Retina (tissue), 1 donor: ENCODE measurements at regions not wholly inside any gene's neighbourhood (a gene's known extent, or its start where the extent isn't known, plus 50 kb on each side); places are given as distances from the start of the nearest gene placed in this dataset.
"Not testable (repeated sequence)": the region's sequence is repeated elsewhere in the genome, so short reads cannot be mapped to it uniquely, and the experiment has no call there.

ENCODE experiments used
- DNase-seq: peaks from one replicate; pipeline ENCODE4 v3.0.0-alpha.2; 2016

DNA sequence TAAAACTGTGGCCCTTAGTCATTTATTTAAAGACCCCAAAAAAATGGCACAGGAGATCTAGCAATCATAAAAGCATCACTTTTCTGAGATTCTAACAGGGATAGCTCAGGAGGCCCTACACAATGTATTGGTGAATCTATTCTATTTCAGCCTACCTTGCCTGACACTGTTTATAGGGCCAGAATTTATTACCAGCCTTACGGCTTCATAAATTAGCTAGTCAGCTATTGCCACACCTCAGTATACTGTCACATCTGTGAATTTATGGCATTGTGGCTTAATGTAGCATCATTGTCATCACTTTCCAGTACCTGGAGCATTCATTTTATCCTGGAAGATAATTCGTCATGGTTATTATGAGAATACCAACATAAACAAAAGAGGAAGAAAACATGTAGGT lies 121.2 kb upstream of the ERG start:
- no peak for DNase-seq

DNA sequence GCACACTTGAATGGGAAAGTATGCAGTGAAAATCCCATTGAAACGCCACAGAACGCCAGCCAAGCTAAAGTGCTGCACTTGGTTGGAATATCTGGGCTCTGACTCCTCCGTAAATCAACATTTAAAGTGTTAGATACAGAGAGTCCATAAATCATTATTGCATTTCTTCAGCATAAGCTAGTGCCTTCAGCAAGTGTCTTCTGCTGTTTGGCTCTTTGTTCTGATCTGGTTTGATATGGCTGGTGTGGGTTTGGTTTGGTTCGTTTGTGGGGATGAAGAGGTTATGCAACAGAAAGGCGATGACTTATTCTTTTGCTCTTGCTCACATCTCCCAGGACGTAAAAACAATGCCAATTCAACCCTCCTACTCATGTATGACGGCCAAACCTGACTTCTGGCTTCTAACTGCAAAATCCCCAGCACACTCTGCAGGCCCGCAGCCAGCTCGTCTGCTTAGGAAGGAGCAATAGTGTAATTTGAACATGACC lies 121.8 kb upstream of the ERG start:
- no peak for DNase-seq

DNA sequence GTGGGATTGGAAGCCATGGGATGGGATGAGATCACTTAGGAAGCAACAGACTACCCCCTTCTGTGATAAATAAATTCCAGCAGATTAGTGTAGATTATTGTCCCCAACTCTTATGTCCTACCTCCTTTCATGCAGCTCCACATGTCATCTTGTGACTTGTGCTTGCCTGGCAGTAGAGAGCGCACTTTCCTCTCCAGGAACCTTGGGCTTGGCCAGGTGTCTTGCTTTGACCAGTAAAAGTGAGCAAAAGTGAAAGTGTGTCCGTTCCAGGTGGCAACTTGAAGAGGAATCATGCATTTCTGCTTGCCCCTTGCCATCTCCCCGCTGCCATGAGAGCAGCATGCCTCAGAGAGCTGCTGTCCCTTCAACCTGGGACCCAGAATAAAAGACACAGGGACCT lies 122.9 kb upstream of the ERG start:
- DNase-seq: no peak

DNA sequence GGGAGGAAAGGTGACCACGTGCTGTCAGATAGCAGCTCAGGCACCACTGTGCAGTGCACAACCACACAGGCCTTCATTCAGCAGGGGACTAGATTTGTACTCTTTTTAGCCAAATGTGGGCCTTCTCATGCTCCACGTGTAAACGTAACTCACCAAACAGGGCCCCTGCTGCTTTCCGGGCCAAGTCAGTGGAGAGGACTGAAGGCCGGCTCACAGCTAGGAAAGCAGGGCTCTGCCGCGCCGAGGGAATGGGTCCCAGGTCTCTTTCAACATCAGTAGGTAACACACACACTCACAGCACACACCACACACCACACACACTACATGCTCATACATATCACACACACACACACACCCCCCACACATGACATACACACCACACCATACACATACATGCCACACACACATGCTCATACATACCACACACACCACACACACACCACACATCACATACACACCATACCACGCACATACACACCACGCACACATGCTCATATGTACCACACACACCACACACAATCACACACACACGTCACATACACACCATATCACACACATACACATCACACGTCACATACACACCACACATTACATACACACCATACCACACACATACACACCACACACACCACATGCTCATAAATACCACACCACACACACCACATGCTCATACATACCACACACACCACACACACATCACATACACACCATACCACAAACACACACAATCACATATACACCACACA lies 124.0 kb upstream of the ERG start:
- DNase-seq: no peak

DNA sequence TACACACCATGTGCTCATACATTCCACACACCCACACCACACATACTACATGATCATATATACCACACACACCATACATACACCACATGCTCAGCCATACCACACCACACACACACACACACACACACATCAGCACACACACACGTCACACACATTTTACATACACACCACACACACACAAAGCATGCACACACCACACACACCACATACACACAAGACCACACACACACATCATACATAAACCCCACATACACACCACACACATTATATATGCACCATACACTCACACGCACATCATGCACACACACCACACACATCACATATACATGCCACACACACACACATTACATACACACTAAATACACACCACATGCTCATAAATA lies 124.5 kb upstream of the ERG start:
- DNase-seq: no peak

DNA sequence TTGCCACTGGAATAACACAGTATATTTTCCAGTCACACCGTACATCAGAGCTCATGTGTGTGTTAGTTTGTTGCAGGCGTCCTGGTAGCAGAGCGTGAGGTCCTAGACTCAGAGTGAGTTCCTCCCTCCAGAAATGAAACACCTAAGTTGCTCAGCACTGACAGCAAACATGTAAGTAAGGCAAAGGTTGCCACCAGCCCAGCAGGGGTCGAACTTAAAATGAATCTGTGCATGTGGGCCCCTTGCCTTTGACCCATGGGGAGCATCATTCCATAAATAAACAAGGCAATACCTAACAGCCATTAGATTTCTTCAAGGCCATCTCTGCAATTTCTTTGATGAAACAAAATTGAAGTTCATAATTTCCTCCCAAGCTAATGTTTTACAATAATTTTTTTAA lies 125.3 kb upstream of the ERG start:
- no peak for DNase-seq

DNA sequence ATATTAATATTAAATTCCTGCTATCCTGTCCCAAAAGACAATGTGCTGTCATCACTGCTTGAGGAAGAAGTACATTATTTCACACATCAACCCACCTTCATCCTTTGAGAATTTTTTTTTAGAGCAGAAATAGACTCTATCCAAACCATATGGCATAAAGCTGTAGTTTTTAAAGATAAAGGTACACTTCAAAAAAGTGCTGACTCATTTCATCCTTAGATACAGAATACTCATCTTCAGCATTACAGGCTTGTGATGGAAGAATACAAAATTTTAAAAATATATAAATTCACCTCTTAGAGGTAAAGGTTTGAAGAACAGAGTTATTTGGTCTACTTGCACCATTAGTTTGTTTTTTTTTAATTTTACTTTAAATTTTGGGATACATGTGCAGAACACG lies 126.7 kb upstream of the ERG start:
- no peak for DNase-seq

DNA sequence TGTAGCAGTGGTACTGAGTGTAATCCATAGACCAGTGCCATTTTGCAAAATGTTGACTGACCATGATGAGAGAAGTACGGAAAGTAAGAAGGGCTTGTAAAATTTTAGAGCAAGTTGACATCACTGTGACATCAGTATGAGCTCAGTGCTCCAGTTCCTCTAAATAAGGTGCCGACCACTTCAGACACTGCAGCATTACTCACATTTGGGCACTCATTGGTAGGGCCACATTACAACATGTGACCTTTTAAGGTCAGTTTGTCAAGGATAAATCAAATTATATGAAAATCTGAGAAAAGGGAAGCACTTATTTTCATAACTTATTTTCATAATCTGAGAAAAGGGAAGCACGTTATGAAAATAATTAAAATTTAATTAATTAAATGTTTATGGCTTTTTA lies 128.0 kb upstream of the ERG start:
- DNase-seq: no peak

DNA sequence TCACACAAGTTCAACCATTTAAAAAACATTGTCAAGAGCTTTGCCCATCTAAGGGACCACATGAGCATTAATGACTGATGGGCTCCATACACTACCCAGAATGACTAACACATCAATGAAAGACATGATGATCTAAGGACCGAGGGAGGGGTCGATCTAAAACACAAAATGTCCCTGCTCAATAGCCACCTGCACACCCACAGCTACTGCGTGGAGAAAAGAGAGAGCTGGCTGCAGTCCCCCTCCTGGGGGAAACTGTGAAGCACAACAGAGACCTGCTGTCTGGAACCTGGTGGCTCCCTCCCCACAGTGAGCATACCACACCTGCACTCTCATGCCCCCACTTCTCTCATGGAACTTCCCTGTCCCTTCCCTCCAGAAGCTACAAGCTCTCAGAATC lies 130.1 kb upstream of the ERG start:
- no peak for DNase-seq

DNA sequence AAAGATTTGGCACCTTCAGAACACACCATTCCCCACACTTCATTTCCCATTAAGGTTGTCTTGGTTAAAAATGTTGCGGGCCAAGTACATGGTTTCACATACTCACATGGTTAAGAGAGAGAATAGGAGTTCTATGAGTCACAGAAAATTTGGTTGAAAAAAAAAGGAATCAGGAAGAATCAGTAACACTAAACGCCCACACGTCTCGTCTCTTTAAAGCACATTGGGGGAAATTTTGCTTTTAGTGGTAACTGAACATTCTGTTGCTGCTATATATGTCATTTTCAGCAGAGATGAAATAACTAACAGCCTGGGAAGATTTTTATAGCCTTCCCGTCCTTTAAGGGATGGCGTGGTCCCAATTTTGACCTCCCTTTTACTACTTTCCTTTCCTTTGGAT lies 132.9 kb upstream of the ERG start:
- DNase-seq: no peak

DNA sequence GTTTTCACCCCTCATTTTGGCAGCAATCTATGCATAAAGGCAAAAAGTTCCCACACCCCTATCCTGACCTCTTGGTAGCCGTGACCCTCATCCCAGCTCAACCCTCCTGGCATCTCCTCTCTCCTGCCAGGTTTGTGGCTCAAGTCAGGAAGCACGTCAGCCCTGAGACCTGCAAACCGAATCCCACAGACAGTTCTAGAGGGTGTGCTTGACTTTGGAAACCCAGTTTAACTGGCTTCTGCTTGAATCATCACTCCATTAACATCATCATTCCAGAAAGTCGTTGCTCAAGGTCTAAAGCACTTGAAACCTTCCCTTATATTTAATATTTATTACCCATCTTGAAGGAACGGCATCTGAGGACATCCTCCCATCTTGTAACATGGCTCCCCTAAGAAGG lies 133.4 kb upstream of the ERG start:
- DNase-seq: no peak

DNA sequence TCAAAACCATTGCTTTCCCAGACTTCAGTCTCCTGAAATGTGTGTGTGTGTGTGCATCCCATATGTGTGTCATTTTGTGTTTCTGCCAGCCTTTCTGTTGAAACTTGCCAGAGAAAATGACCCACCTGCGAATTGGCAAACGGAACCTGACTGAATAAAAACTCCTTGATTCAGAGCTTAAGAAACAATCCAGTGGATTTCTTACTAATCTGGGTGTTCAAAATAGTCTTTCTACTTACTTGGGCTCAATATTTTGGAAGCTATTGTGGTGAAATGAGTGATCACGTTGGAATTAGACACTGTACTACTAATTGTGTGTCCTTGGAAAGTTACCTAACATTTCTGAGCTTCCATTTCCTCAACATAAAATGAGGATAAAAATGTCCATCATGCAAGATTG lies 138.9 kb upstream of the ERG start:
- no peak for DNase-seq

DNA sequence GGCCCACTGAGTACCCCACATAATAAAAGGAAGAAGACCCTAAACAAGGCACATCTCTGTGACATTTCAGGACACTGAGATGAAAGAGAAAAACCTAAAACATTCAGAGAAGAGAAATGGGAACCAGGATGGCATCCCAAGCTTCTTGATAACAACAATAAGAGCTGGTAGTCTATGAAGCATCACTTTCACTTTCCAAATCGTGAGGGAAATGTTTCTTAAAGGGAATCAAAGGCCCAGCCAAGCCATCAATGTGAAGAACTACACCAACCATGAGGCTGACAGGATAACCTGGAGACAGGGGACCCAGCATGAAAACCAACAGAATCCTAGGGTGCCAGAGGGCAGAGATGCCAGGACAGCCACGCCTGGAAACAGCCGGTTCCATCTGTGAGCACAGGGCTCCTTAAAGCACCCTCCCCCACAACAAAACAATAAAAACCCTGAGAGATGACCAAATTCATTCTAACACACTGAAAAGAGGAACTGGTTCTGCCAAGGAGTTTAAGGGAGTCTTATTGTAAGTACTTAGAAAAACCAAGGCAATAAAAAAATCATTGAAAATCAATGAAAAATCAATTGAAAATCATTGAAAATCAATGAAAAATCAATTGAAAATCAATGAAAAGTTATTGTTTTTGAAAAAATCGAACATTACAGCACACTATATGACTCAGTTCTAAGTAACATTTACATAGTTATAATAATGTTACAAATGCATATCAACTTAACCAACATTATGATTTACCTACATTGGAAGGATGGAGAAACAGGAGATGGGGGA lies 141.5 kb upstream of the ERG start:
- DNase-seq: no peak

DNA sequence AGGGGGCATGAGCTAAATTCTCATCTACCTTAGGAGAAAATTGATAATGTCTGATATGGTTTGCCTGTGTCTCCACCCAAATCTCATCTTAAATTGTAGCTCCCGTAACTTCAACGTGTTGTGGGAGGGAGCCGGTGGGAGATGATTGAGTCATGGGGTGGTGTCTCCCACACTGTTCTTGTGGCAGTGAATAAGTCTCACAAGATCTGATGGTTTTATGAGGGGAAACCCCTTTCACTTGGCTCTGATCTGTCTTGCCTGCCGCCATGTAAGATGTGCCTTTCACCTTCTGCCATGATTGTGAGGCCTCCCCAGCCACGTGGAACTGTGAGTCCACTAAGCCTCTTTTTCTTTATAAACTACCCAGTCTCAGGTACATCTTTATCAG lies 142.1 kb upstream of the ERG start:
- DNase-seq: not testable (repeated sequence)

DNA sequence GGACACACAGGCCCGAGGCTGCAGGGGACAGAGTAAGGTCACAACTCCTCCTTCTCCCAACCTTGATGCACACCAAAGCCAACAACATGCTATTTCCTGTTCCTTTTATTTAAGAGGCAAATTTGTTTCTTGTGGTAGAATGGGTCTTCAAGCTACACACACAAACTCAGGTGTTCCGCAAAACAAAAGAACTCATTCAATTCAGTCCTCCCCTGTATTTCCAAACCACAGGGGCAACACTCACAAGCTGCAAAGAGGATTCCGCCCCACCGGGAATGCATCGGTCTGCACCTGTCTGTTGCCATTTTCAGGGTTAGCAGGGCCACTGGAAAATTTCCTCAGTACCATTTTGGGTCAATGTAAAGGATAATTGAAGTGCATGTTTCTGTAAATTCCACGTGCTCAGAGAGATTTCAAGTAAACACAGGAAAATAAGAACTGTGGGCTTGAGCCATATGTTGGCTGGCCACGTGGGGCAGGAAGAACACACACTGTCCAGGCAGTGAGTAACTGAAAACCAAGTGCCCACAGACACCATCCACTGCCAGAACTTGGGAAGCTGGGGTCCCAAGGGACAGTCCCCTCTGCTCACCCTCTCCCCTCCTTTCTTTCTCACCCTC lies 145.2 kb upstream of the ERG start:
- no peak for DNase-seq

DNA sequence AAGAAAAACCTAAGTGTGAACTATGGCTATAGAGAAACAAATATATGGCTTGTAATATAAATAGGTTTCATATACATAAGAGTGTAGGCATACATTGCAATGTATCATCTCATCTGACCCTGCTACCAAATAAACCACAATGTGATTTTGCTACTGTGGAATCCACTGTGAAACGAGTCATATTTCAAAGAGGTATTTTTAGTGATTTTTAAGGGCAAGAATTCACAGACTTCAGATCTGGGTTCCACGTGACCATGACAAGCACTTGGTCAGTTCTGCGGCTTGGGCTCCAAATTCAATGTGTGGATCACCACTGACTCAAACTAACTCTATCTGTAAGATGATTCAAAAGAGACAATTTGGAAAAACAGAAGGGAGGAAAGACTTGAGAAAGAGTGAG lies 147.0 kb upstream of the ERG start:
- DNase-seq: no peak

DNA sequence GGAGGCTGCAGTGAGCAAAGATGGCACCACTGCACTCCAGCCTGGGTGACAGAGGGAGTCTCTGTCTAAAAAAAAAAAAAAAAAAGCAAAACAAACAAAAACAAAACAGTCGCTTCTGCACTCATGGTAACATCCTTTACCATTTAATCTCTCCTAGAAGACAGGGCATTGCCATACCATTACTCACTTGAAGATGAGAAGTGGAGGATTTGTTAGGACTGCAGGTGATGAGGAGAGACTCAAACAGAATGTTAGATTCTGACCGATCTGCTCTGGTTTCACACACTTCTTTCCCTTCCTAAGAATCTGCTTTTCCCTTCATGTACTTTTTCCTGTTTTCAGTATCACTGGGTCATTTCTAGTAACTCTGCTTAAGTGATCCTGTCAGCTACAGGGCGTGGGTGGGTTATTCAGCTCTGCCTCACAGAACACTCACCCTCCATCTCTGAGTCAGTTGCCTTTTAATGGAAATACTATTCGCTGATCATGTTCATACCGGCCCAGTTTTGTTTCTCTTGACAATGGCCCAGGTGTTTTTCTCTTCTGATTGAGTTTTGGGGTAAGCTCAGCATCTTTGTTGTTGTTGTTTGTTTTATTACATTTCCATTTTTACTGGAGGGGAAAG lies 148.0 kb upstream of the ERG start:
- no peak for DNase-seq

DNA sequence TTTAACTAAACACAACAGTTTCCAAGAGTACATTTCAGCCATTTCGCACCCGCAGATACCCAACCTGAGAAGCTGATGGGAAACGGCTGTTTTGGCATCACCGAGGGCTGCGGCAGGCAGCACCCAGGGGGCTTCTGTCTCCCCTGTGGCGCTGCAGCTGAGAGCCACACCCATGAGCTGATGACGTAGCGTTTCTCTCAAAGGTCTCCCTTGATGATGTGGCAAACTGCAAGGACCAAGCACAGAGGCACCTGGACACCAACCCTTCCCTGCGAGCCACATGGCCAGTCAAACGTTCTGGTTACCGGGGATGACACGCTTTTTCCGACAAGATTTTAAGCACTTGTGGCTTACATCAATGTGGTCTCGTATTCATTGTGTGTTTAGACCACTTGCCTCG lies 150.8 kb upstream of the ERG start:
- no peak for DNase-seq

DNA sequence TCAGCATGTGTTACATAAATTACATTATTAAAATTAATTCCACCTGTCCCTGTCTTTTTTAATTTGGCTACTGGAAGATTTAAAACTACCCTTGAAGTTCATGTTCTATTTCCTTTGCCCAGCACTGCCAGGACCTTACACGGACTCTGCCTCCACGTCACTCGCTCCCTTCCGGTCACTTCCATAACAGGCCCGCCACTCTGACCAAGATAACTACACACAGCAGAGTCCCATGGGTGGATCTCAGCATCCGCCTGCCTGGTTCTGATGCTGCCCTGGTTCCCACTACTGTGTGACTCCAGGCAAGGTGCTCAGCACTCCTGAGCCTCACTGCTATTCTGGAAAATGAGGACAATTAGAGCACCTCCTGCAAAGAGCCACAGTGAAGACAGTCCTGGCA lies 153.3 kb upstream of the ERG start:
- no peak for DNase-seq

DNA sequence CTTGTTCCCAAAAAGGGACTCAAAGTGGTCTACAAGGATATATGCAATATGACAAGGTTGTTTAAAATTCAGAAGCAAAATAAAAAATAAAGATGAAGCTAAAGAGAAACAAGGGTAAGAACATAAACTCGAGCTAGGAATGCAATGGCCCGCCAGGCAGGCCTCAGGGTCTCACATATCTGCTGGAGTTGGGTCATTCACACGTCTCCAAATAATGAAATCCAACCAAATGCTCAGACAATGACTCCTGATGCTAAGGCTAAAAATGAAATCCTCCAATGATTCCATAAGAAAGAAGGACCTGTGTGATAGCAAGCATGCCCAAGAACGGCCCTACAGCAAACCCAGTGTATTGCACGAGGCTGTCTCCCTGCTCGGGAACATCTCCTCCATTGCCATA lies 153.3 kb upstream of the ETS2 start:
- no peak for DNase-seq

DNA sequence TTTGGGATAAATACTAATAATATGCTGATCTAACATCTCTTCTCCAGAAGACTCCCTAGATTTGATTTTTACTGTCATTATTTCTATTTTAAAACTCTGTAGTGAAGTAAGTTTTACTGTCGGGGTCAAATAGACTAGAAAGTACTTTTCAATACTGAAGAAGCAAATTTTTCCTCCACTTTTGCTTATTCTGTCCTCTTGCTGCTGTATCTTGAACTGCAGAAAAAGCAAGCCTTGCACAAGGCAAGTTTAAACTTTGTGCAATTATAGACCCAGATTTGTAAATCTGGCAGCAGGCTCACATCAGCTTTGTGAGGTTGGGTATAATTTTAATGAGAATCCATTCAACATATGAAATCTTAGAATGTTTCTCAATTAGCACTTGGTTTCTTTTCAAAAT lies 151.1 kb upstream of the ETS2 start:
- no peak for DNase-seq

DNA sequence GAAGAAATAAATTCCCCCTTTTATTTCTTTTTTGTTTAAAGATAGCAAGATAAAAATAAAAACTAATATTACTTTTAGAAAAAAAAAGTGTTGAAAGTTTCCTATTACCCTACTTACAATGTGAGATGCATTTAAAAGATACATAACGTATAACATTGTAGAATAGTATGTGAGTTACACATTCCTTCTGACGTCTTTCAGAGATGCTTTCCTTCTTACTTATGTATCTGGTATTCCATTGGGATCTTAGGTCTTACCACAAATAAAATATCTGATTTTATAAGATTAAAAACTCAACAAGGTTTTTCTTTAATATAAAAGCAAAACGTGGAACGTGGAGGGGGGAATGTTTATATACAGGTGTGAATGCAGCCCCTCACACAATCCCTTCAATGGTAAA lies 147.2 kb upstream of the ETS2 start:
- DNase-seq: no peak

DNA sequence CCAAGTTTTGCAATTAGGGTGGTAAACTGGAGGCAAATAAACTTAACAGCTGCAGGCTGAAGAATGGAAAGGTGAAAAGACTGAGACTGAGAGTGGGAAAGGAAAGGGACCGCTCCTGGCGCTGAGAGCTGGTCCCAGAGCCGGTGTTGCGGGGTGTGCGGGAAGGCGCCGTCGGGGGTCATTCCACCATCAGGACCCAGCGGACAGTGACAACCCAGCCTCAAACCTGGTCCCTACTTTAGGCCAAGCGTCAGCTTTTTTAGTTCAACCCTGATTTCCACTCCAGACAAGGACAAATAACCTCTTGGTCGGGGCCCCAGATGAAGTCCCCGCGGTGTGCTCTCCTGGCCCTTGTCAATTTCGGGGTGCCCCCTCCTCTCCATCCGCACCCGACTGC lies 145.8 kb upstream of the ETS2 start:
- peak; percentile 32 for DNase-seq
